HG03064 (cell line): ENCODE measurements at regions not wholly inside any gene's neighbourhood (a gene's known extent, or its start where the extent isn't known, plus 50 kb on each side); places are given as distances from the start of the nearest gene placed in this dataset.

Source experiments
- ATAC-seq: cut with Tn5 transposase; IDR thresholded peaks from one replicate; pipeline ENCODE4 v1.9.1; 2021; ENCODE audit warnings: low read depth; ENCODE audit not compliant: unreplicated experiment

- ATAC-seq: no peak
These were observed 144.7 kb downstream of the QRSL1 start for GRCh38 chr6:106773996-106774629.

- ATAC-seq: no peak
These were observed 144.1 kb downstream of the QRSL1 start for GRCh38 chr6:106773522-106773921.

GRCh38 chr6:106772270-106773142 lies 143.1 kb downstream of the QRSL1 start:
- ATAC-seq: no peak

- no peak for ATAC-seq
These were observed 142.4 kb downstream of the QRSL1 start for GRCh38 chr6:106771822-106772221.

- no peak for ATAC-seq
These were observed 141.3 kb downstream of the QRSL1 start for GRCh38 chr6:106770663-106771062.

GRCh38 chr6:106770081-106770480 lies 140.7 kb downstream of the QRSL1 start:
- ATAC-seq: no peak

- no peak for ATAC-seq
These were observed 137.9 kb downstream of the QRSL1 start for GRCh38 chr6:106767271-106767670.

GRCh38 chr6:106766201-106766600 lies 136.8 kb downstream of the QRSL1 start:
- ATAC-seq: no peak

- no peak for ATAC-seq
These were observed 136.1 kb downstream of the QRSL1 start for GRCh38 chr6:106765496-106765895.

- ATAC-seq: no peak
These were observed 135.1 kb downstream of the QRSL1 start for GRCh38 chr6:106764353-106764980.

- ATAC-seq: no peak
These were observed 134.0 kb downstream of the QRSL1 start for GRCh38 chr6:106763361-106763760.

- no peak for ATAC-seq
These were observed 131.8 kb downstream of the QRSL1 start for GRCh38 chr6:106761160-106761559.

GRCh38 chr6:106759112-106759511 lies 129.7 kb downstream of the QRSL1 start:
- ATAC-seq: no peak

- ATAC-seq: no peak
These were observed 128.5 kb downstream of the QRSL1 start for GRCh38 chr6:106757722-106758467.

- ATAC-seq: no peak
These were observed 127.9 kb downstream of the QRSL1 start for GRCh38 chr6:106757267-106757666.

GRCh38 chr6:106754215-106754614 lies 124.8 kb downstream of the QRSL1 start:
- no peak for ATAC-seq

- no peak for ATAC-seq
These were observed 123.3 kb downstream of the QRSL1 start for GRCh38 chr6:106752641-106753040.

- ATAC-seq: no peak
These were observed 122.3 kb downstream of the QRSL1 start for GRCh38 chr6:106751501-106752252.

GRCh38 chr6:106750946-106751345 lies 121.6 kb downstream of the QRSL1 start:
- no peak for ATAC-seq
